Cardiac muscle cell (in vitro differentiated cells and primary cell): ENCODE measurements at regions not wholly inside any gene's neighbourhood (a gene's known extent, or its start where the extent isn't known, plus 50 kb on each side); places are given as distances from the start of the nearest gene placed in this dataset.

Source experiments
- DNase-seq, 2 donors: peaks; one replicate each; pipeline versions ENCODE4 v3.0.0 to v3.0.0-alpha.2; 2010 to 2017; ENCODE audit warnings: low read depth in 1 of 2, low spot score in 1 of 2
- H3K27ac ChIP-seq: fragments of 200-600 bp; sonication (generic); 2 replicates; pipeline ENCODE4 v1.5.1; 2016
- H3K27me3 ChIP-seq: fragments of 200-600 bp; sonication (generic); 2 replicates; pipeline ENCODE4 v1.6.0; 2016; ENCODE audit warnings: control low read depth
- H3K36me3 ChIP-seq: fragments of 200-600 bp; sonication (generic); 2 replicates; pipeline ENCODE4 v1.5.1; 2016; ENCODE audit warnings: control low read depth
- H3K4me1 ChIP-seq: fragments of 200-600 bp; sonication (generic); 2 replicates; pipeline ENCODE4 v1.8.1; 2017; ENCODE audit warnings: low read depth, mild to moderate bottlenecking, mixed run types
- H3K4me3 ChIP-seq: fragments of 200-600 bp; sonication (generic); 2 replicates; pipeline ENCODE4 v1.5.1; 2016; ENCODE audit warnings: mild to moderate bottlenecking
- H3K9me3 ChIP-seq: fragments of 200-600 bp; sonication (generic); 2 replicates; pipeline ENCODE4 v1.5.1; 2017; ENCODE audit warnings: low read depth, mild to moderate bottlenecking, control low read depth
- CTCF ChIP-seq: IDR thresholded peaks from 2 replicates; pipeline ENCODE4 v1.5.1; 2012; ENCODE audit warnings: low read depth, mild to moderate bottlenecking, low read length

- Histone ChIP-seq H3K9me3 (no peaks in the 10 kb centered on the region), H3K36me3 (no peaks in the 10 kb centered on the region), H3K27ac (peak overlapping the region; percentile 70), H3K4me1 (peaks cover 44% of the 10 kb centered on the region), H3K4me3 (no peak overlapping the region), H3K27me3 (no peaks in the 10 kb centered on the region)
- peak; percentile 2 to 18 for DNase-seq
- TF ChIP-seq CTCF = no peak
Observed at GRCh38 chr13:39201180-39201579, 162.9 kb downstream of the NHLRC3 start.

- TF ChIP-seq CTCF = no peak
- no peak for DNase-seq
- no peaks in the 10 kb centered on the region for H3K9me3 ChIP-seq
- H3K27me3 ChIP-seq = no peaks in the 10 kb centered on the region
- no peaks in the 10 kb centered on the region for H3K36me3 ChIP-seq
- no peak overlapping the region for H3K4me3 ChIP-seq
- peaks cover 35% of the 10 kb centered on the region for H3K4me1 ChIP-seq
- H3K27ac ChIP-seq = no peak overlapping the region
Observed at GRCh38 chr13:39202746-39203145, 164.5 kb downstream of the NHLRC3 start.

- no peak for TF ChIP-seq CTCF
- Histone ChIP-seq H3K4me1 (peaks cover 11% of the 10 kb centered on the region), H3K36me3 (no peaks in the 10 kb centered on the region), H3K27ac (no peak overlapping the region), H3K9me3 (no peaks in the 10 kb centered on the region), H3K4me3 (no peak overlapping the region), H3K27me3 (no peaks in the 10 kb centered on the region)
- no peak for DNase-seq
Observed at GRCh38 chr13:39208636-39209035, 170.4 kb downstream of the NHLRC3 start.

GRCh38 chr13:39209731-39210531 lies 171.7 kb downstream of the NHLRC3 start:
- Histone ChIP-seq H3K4me3 (no peak overlapping the region), H3K4me1 (peaks cover 9% of the 10 kb centered on the region), H3K27me3 (no peaks in the 10 kb centered on the region), H3K9me3 (no peaks in the 10 kb centered on the region), H3K36me3 (no peaks in the 10 kb centered on the region), H3K27ac (no peak overlapping the region)
- no peak for TF ChIP-seq CTCF
- DNase-seq = peak in 1 of 2 donors; percentile 31

GRCh38 chr13:39210961-39211534 lies 172.8 kb downstream of the NHLRC3 start:
- no peak overlapping the region for H3K27ac ChIP-seq
- no peak for TF ChIP-seq CTCF
- no peaks in the 10 kb centered on the region for H3K36me3 ChIP-seq
- H3K4me1 ChIP-seq = peaks cover 4% of the 10 kb centered on the region
- no peak overlapping the region for H3K4me3 ChIP-seq
- H3K27me3 ChIP-seq = no peaks in the 10 kb centered on the region
- H3K9me3 ChIP-seq = no peaks in the 10 kb centered on the region
- no peak for DNase-seq
